ENCODE measurements at regions not wholly inside any gene's neighbourhood (a gene's known extent, or its start where the extent isn't known, plus 50 kb on each side); places are given as distances from the start of the nearest gene placed in this dataset.

- TF ChIP-seq MYC (IDR thresholded peaks at IDR 0.05; ENCODE audit: low read depth, low read length) = no peak
- TF ChIP-seq MYC (CRISPR knock-in tag; IDR thresholded peaks at IDR 0.05; ENCODE audit: borderline replicate concordance, low read depth) = no peak
- TF ChIP-seq MCM5 (IDR thresholded peaks at IDR 0.05; ENCODE audit: low read depth) = no peak
- TF ChIP-seq POLR2G (IDR thresholded peaks at IDR 0.05; ENCODE audit: low read depth, low read length) = no peak
- no peak for TF ChIP-seq PREB (CRISPR knock-in tag; IDR thresholded peaks at IDR 0.05)
Measured at GRCh38 chr2:134074619-134075018, 179.3 kb upstream of the MGAT5 start (continued).

- Histone ChIP-seq H3K9me1 (ENCODE audit: control insufficient read depth, insufficient read depth, low read length) (no peaks in the 10 kb centered on the region), H3K27ac (ENCODE audit: extremely low read depth, low read depth, low read length) (no peak overlapping the region), H3K9ac (ENCODE audit: insufficient read depth in 1 of 2, low read depth in 2 of 2, low read length in 2 of 2) (no peak overlapping the region), H3K79me2 (ENCODE audit: control insufficient read depth, insufficient read depth, low read length) (no peaks in the 10 kb centered on the region), H4K20me1 (replicated peaks; ENCODE audit: control insufficient read depth, insufficient read depth, low read length) (no peaks in the 10 kb centered on the region; the same call in 1 of the 2 replicates), H3K4me3 (no peak overlapping the region), H3K9me3 (replicated peaks; ENCODE audit: control insufficient read depth, insufficient read depth, low read depth, low read length) (no peaks in the 10 kb centered on the region), H3K36me3 (ENCODE audit: control insufficient read depth, insufficient read depth, low read length) (no peaks in the 10 kb centered on the region), H3K27me3 (ENCODE audit: control insufficient read depth in 2 of 2, insufficient read depth in 2 of 2, low read length in 2 of 2) (peaks cover 3 to 22% of the 10 kb centered on the region in 2 experiments; a peak in 3 of 5 replicates), H2AFZ (ENCODE audit: low read depth, low read length) (no peak overlapping the region), H3K4me2 (ENCODE audit: insufficient read depth, low read length) (no peak overlapping the region), H3K4me1 (replicated peaks in 1 of 2; ENCODE audit: control insufficient read depth in 2 of 2, insufficient read depth in 2 of 2, low read length in 2 of 2) (no peaks in the 10 kb centered on the region)
- in situ Hi-C loops (cut with MboI) = no loop called here
- intact Hi-C loops (cut with micrococcal nuclease) = loop anchor here (10.0 kb wide), 1 partner anchor 190 kb away; no protein-coding TSS in a partner anchor
- ChIA-PET POLR2A (interaction anchor here (0.6 kb wide), 1 partner anchor 47 kb away, joined by 4 read pairs; no protein-coding TSS in a partner anchor), CTCF (ENCODE audit: low intra/inter-chr PET ratio) (no interaction called here)
- no peak for ATAC-seq
- BruUV-seq (replicated peaks) = no TSS peak
- FAIRE-seq = no peak
- WGBS (ENCODE audit: insufficient coverage, low coverage, missing lambda C conversion rate) = 2% methylated on average over 4 of the region's 4 CpGs
- no peak for DNase-seq (ENCODE audit: extremely low read depth in 1 of 4, low spot score in 3 of 4)
- TF ChIP-seq ZNF507 (tag; conservative IDR thresholded peaks at IDR 0.05) = no peak
- no peak for TF ChIP-seq SRSF9 (IDR thresholded peaks at IDR 0.05; ENCODE audit: borderline replicate concordance, low read depth, low read length)
- TF ChIP-seq SPI1 (IDR thresholded peaks at IDR 0.05; ENCODE audit: borderline replicate concordance, low read depth, low read length) = no peak
- TF ChIP-seq PRMT5 (CRISPR knock-in tag; IDR thresholded peaks at IDR 0.05) = no peak
- TF ChIP-seq ZNF740 (CRISPR knock-in tag; IDR thresholded peaks at IDR 0.05) = no peak
- no peak for TF ChIP-seq ZNF740 (tag; IDR thresholded peaks at IDR 0.05)
- TF ChIP-seq HCFC1 (IDR thresholded peaks at IDR 0.05; ENCODE audit: low read depth, low read length) = no peak
- no peak for TF ChIP-seq IRF2 (CRISPR knock-in tag; IDR thresholded peaks at IDR 0.05)
- no peak for TF ChIP-seq BHLHE40 (IDR thresholded peaks at IDR 0.05; ENCODE audit: low read length)
- TF ChIP-seq SP2 (IDR thresholded peaks at IDR 0.05; ENCODE audit: extremely low read depth, low read depth, low read length, poor library complexity, severe bottlenecking) = no peak
- no peak for TF ChIP-seq TRIM28 (IDR thresholded peaks at IDR 0.05)
- no peak for TF ChIP-seq ZNF592 (IDR thresholded peaks at IDR 0.05)
- TF ChIP-seq ZNF780A (CRISPR knock-in tag; IDR thresholded peaks at IDR 0.05) = no peak
Measured at GRCh38 chr2:134075204-134075603, 178.7 kb upstream of the MGAT5 start.
